K562 (cell line): ENCODE measurements at regions not wholly inside any gene's neighbourhood (a gene's known extent, or its start where the extent isn't known, plus 50 kb on each side); places are given as distances from the start of the nearest gene placed in this dataset.

Experiments used
- ATAC-seq: fragments of 200-7000 bp; cut with Tn5 transposase; 3 replicates; pipeline ENCODE4 v1.9.1; 2020; ENCODE audit warnings: moderate library complexity
- BruUV-seq: library from RNA; stranded (reverse); fragments of 400-500 nt; replicated peaks from 2 replicates; lab custom pipeline; 2021; lab: Mats Ljungman, UMichigan
- CTCF ChIA-PET: fragments of 300-600 bp; formaldehyde crosslinking; extraction: SDS; loops from one replicate; lab custom pipeline; 2021; ENCODE audit warnings: low intra/inter-chr PET ratio; lab: Yijun Ruan, JAX
- POLR2A ChIA-PET: fragments of 300-600, 350-650 bp; sonication (Branson Sonifier 250); formaldehyde crosslinking; extraction: SDS; loops from one replicate; lab custom pipeline; 2021; ENCODE audit warnings: antibody characterized with exemption, inconsistent platforms; lab: Yijun Ruan, JAX
- DNase-seq, 4 experiments: peaks; one replicate each; pipeline versions ENCODE4 v3.0.0 to v3.0.0-alpha.2; 2011 to 2018; ENCODE audit warnings: low spot score in 3 of 4, mixed read lengths in 3 of 4; ENCODE audit errors: extremely low read depth in 1 of 4
- FAIRE-seq: peaks from 2 replicates; lab custom pipeline; 2011; peaks lifted over from hg19 to GRCh38; lab: Jason Lieb, UNC
- H2AFZ ChIP-seq: 2 replicates; pipeline ENCODE4 v1.6.0; 2011; ENCODE audit warnings: low read depth, low read length, control low read depth, inconsistent platforms
- H3K27ac ChIP-seq: fragments of 200-600 bp; 3 replicates; pipeline ENCODE4 v1.8.0; 2011; ENCODE audit warnings: low read depth, mild to moderate bottlenecking, control low read depth, inconsistent platforms, low read length, moderate library complexity, mixed read lengths; ENCODE audit errors: extremely low read depth
- H3K27me3 ChIP-seq, 2 experiments: fragments of 300-600 bp in 1 of 2; 2 replicates in 1 of 2; 3 replicates in 1 of 2; pipeline versions ENCODE4 v1.6.0 to v1.8.0; 2011; ENCODE audit warnings: inconsistent platforms in 2 of 2, low read length in 2 of 2, mild to moderate bottlenecking in 1 of 2, mixed read lengths in 1 of 2, moderate library complexity in 1 of 2; ENCODE audit not compliant: control insufficient read depth in 2 of 2, insufficient read depth in 2 of 2
- H3K36me3 ChIP-seq: fragments of 300-600 bp; 3 replicates; pipeline ENCODE4 v1.8.0; 2011; ENCODE audit warnings: mild to moderate bottlenecking, low read length, inconsistent platforms; ENCODE audit not compliant: control insufficient read depth, insufficient read depth
- H3K4me1 ChIP-seq, 2 experiments: fragments of 200-600 bp in 1 of 2; replicated peaks in 1 of 2; 2 replicates in 1 of 2; 3 replicates in 1 of 2; pipeline versions ENCODE4 v1.5.1 to v1.8.0; 2011; ENCODE audit warnings: inconsistent platforms in 2 of 2, low read length in 2 of 2, mild to moderate bottlenecking in 1 of 2, mixed read lengths in 1 of 2, moderate library complexity in 1 of 2; ENCODE audit not compliant: control insufficient read depth in 2 of 2, insufficient read depth in 2 of 2
- H3K4me2 ChIP-seq: 2 replicates; pipeline ENCODE4 v1.6.1; 2011; ENCODE audit warnings: low read length, control low read depth, inconsistent platforms, mixed read lengths; ENCODE audit not compliant: insufficient read depth
- H3K4me3 ChIP-seq: fragments of 200-600 bp; sonication (generic), shearing (Covaris generic); 2 replicates; pipeline ENCODE4 v1.5.1; 2016; ENCODE audit warnings: control low read depth, inconsistent platforms
- H3K79me2 ChIP-seq: fragments of 200-600 bp; 3 replicates; pipeline ENCODE4 v1.8.0; 2011; ENCODE audit warnings: low read length, inconsistent platforms; ENCODE audit not compliant: control insufficient read depth, insufficient read depth
- H3K9ac ChIP-seq, 2 experiments: 2 replicates each; pipeline versions ENCODE4 v1.6.0 to v1.6.1; 2011; ENCODE audit warnings: low read depth in 2 of 2, low read length in 2 of 2, control low read depth in 1 of 2, inconsistent platforms in 1 of 2, mild to moderate bottlenecking in 1 of 2, mixed read lengths in 1 of 2; ENCODE audit not compliant: insufficient read depth in 1 of 2
- H3K9me1 ChIP-seq: one replicate; pipeline ENCODE4 v1.6.0; 2011; ENCODE audit warnings: inconsistent platforms, mild to moderate bottlenecking, low read length, moderate library complexity; ENCODE audit not compliant: control insufficient read depth, insufficient read depth
- H3K9me3 ChIP-seq: replicated peaks from 2 replicates; pipeline ENCODE4 v1.5.1; 2011; ENCODE audit warnings: low read depth, low read length, inconsistent platforms; ENCODE audit not compliant: control insufficient read depth, insufficient read depth
- H4K20me1 ChIP-seq: replicated peaks from 2 replicates; pipeline ENCODE4 v1.6.1; 2011; ENCODE audit warnings: low read length, inconsistent platforms, mixed read lengths; ENCODE audit not compliant: control insufficient read depth, insufficient read depth
- HDAC6 ChIP-seq: IDR thresholded peaks from 2 replicates; pipeline ENCODE4 v1.6.1; 2012; ENCODE audit warnings: low read depth, mild to moderate bottlenecking, control low read depth, inconsistent platforms, low read length, moderate library complexity
- MXD1 ChIP-seq: fragments of 250-450 bp; sonication (Bioruptor Pico); IDR thresholded peaks from 2 replicates; pipeline ENCODE4 v1.8.0; 2021; ENCODE audit warnings: borderline replicate concordance, mild to moderate bottlenecking, moderate library complexity; ENCODE audit not compliant: poor library complexity, severe bottlenecking
- NELFE ChIP-seq: IDR thresholded peaks from 2 replicates; pipeline ENCODE4 v1.6.1; 2011; ENCODE audit warnings: mild to moderate bottlenecking; ENCODE audit not compliant: insufficient read depth, insufficient read length
- PCBP1 ChIP-seq: fragments of 200-400 bp; formaldehyde crosslinking; IDR thresholded peaks from 2 replicates; pipeline ENCODE4 v1.6.1; 2018; ENCODE audit warnings: mild to moderate bottlenecking, low read depth, low read length; ENCODE audit not compliant: poor library complexity, severe bottlenecking
- ZNF184 ChIP-seq: sonication (generic); formaldehyde crosslinking; IDR thresholded peaks from 2 replicates; pipeline ENCODE4 v1.5.0; 2020; ENCODE audit warnings: missing genetic modification reagents
- ZNF253 ChIP-seq: fragments of 250-450 bp; sonication (Bioruptor Pico); conservative IDR thresholded peaks from 2 replicates; pipeline ENCODE4 v1.6.1; 2021; ENCODE audit warnings: mild to moderate bottlenecking
- WGBS: fragments of 100-300 bp; shearing (Covaris generic); methylation state at CpG from one replicate; pipeline ENCODE4 v1.1.6; 2016; ENCODE audit warnings: low coverage, mixed read lengths; ENCODE audit not compliant: insufficient coverage; ENCODE audit errors: missing lambda C conversion rate; 5-methylcytosine and 5-hydroxymethylcytosine counted together
- in situ Hi-C: fragments of 300-500 bp; cut with MboI; formaldehyde crosslinking; loops from 4 replicates; pipeline ENCODE4 v1.15.0; 2018; ENCODE audit warnings: inconsistent platforms, mixed read lengths
- intact Hi-C: fragments of 100-400 bp; cut with micrococcal nuclease; formaldehyde crosslinking; loops from 2 replicates; pipeline ENCODE4 v1.14.2; 2022
- TF ChIP-seq, protein P1 (sequence below): fragments of 200-400 bp; formaldehyde crosslinking; IDR thresholded peaks from 2 replicates; pipeline ENCODE4 v1.6.1; 2017; ENCODE audit warnings: mild to moderate bottlenecking, low read depth, low read length, moderate library complexity

DNA sequence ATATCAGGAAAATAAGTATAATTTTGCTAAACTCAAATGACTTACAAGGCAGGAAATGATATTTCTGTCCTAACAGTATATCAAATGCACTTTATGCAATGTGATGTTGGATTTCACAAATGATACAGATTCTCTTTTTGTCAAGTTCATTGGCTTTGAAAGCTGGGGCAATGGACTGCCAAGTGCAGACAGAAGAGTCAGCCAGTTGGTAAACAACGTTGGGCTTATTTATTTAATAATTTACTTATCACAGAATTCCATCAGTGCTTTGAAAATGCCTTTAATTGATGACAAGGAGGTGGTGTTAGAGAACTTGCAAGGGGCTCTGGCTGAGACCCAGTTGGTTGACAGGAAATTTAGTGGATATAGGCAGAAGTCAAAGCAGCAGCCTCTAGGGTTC lies 79.9 kb upstream of the ADGRG2 start (continued):
- TF ChIP-seq MXD1 (CRISPR knock-in tag), result no peak
- TF ChIP-seq NELFE, result no peak

DNA sequence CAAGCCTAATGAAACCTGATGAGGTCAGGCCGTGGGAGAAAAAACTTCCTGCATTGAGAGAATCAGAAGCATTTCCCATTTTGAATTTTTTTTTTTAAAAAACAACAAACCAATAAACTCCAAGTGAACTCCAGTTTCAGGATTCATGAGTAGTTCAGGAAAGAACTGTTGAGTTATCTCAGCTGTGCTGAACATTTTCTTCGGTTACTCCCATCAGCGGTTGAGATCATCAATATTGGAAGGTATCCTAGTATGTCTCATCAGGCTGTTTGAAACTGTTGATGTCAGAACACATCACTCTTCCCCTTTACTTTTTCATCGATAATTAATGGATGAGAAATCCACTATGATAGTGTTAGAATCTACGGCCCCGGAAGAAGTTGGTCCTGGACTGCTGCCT lies 82.4 kb upstream of the ADGRG2 start:
- H2AFZ ChIP-seq, result no peak overlapping the region
- H3K27me3 ChIP-seq, result no peaks in the 10 kb centered on the region
- intact Hi-C loops (no loop called here), in situ Hi-C loops (no loop called here)
- no peak overlapping the region for H3K27ac ChIP-seq
- H3K9ac ChIP-seq, result no peak overlapping the region
- H3K4me1 ChIP-seq, result no peaks in the 10 kb centered on the region
- ChIA-PET CTCF (no interaction called here), POLR2A (no interaction called here)
- H3K4me2 ChIP-seq, result no peak overlapping the region
- BruUV-seq, result no TSS peak
- no peaks in the 10 kb centered on the region for H3K9me1 ChIP-seq
- WGBS, result 0% methylated on average over 6 of the region's 6 CpGs
- no peak for DNase-seq
- TF ChIP-seq ZNF253 (CRISPR knock-in tag) (no peak), ZNF184 (CRISPR knock-in tag) (no peak), HDAC6 (no peak), PCBP1 (no peak)
- TF ChIP-seq, protein P1, sequence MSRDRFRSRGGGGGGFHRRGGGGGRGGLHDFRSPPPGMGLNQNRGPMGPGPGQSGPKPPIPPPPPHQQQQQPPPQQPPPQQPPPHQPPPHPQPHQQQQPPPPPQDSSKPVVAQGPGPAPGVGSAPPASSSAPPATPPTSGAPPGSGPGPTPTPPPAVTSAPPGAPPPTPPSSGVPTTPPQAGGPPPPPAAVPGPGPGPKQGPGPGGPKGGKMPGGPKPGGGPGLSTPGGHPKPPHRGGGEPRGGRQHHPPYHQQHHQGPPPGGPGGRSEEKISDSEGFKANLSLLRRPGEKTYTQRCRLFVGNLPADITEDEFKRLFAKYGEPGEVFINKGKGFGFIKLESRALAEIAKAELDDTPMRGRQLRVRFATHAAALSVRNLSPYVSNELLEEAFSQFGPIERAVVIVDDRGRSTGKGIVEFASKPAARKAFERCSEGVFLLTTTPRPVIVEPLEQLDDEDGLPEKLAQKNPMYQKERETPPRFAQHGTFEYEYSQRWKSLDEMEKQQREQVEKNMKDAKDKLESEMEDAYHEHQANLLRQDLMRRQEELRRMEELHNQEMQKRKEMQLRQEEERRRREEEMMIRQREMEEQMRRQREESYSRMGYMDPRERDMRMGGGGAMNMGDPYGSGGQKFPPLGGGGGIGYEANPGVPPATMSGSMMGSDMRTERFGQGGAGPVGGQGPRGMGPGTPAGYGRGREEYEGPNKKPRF, result no peak
- no peak for FAIRE-seq
- ATAC-seq, result no peak
- no peaks in the 10 kb centered on the region for H4K20me1 ChIP-seq
- no peaks in the 10 kb centered on the region for H3K79me2 ChIP-seq
- no peak overlapping the region for H3K4me3 ChIP-seq
- H3K36me3 ChIP-seq, result no peaks in the 10 kb centered on the region
- H3K9me3 ChIP-seq, result no peaks in the 10 kb centered on the region
